Uterus (tissue), 3 donors: ENCODE measurements at regions not wholly inside any gene's neighbourhood (a gene's known extent, or its start where the extent isn't known, plus 50 kb on each side); places are given as distances from the start of the nearest gene placed in this dataset.

Source experiments
- DNase-seq, 2 donors: peaks; one replicate each; pipeline ENCODE4 v3.0.0-alpha.2; 2019 to 2020
- H3K27ac ChIP-seq, 2 donors: fragments of 200-600 bp; sonication (generic); 1 replicate in 1 of 2; 2 replicates in 1 of 2; pipeline ENCODE4 v1.5.1; 2016 to 2018
- H3K27me3 ChIP-seq, 2 donors: fragments of 200-600 bp; sonication (generic); one replicate each; pipeline ENCODE4 v1.5.1; 2018 to 2019; ENCODE audit warnings: control low read depth in 1 of 2
- H3K36me3 ChIP-seq, 2 donors: fragments of 200-600 bp; sonication (generic); one replicate each; pipeline ENCODE4 v1.5.1; 2019; ENCODE audit warnings: control low read depth in 1 of 2
- H3K4me1 ChIP-seq, 2 donors: fragments of 200-600 bp; sonication (generic); one replicate each; pipeline ENCODE4 v1.5.1; 2018 to 2019; ENCODE audit warnings: control low read depth in 1 of 2
- H3K4me3 ChIP-seq, 2 donors: fragments of 200-600 bp; sonication (generic); 1 replicate in 1 of 2; 2 replicates in 1 of 2; pipeline ENCODE4 v1.5.1; 2018 to 2019; ENCODE audit warnings: mild to moderate bottlenecking in 1 of 2
- H3K9me3 ChIP-seq, 2 donors: fragments of 200-600 bp; sonication (generic); one replicate each; pipeline ENCODE4 v1.5.1; 2019; ENCODE audit warnings: control low read depth in 1 of 2
- CTCF ChIP-seq, 4 experiments: fragments of 200-600 bp in 2 of 4; fragments of 450-650 bp in 2 of 4; sonication (generic) in 2 of 4; IDR thresholded peaks; one replicate each; pipeline ENCODE4 v1.5.1; 2016 to 2019; ENCODE audit warnings: antibody characterized with exemption in 4 of 4, mild to moderate bottlenecking in 2 of 4, moderate library complexity in 1 of 4
- POLR2A ChIP-seq, 2 donors: fragments of 450-650 bp; IDR thresholded peaks; one replicate each; pipeline ENCODE4 v1.6.1; 2016; ENCODE audit warnings: antibody characterized with exemption in 2 of 2, mild to moderate bottlenecking in 1 of 2, moderate library complexity in 1 of 2
- intact Hi-C: fragments of 100-400 bp; cut with DNase I; formaldehyde crosslinking; loops from one replicate; pipeline ENCODE4 v1.15.1; 2023; ENCODE audit warnings: low total_unique reads
- donor health status: DM: yes; HTN: yes; CAD: no.

GRCh38 chr4:181509073-181509472, 734.1 kb upstream of the TENM3 start:
- Histone ChIP-seq H3K9me3 (no peaks in the 10 kb centered on the region), H3K27me3 (no peaks in the 10 kb centered on the region), H3K4me3 (no peak overlapping the region), H3K36me3 (no peaks in the 10 kb centered on the region), H3K4me1 (no peaks in the 10 kb centered on the region), H3K27ac (no peak overlapping the region)
- intact Hi-C loops = no loop called here
- no peak for TF ChIP-seq POLR2A (IDR thresholded peaks at IDR 0.05)
- TF ChIP-seq CTCF (IDR thresholded peaks at IDR 0.05) = no peak
- DNase-seq = no peak

GRCh38 chr4:181517491-181517890, 725.7 kb upstream of the TENM3 start:
- Histone ChIP-seq H3K4me1 (no peaks in the 10 kb centered on the region), H3K36me3 (no peaks in the 10 kb centered on the region), H3K9me3 (no peaks in the 10 kb centered on the region), H3K27me3 (no peaks in the 10 kb centered on the region), H3K27ac (no peak overlapping the region), H3K4me3 (no peak overlapping the region)
- intact Hi-C loops = no loop called here
- no peak for DNase-seq
- no peak for TF ChIP-seq CTCF (IDR thresholded peaks at IDR 0.05)
- TF ChIP-seq POLR2A (IDR thresholded peaks at IDR 0.05) = no peak

- H3K4me3 ChIP-seq = no peak overlapping the region
- H3K36me3 ChIP-seq = no peaks in the 10 kb centered on the region
- TF ChIP-seq POLR2A (IDR thresholded peaks at IDR 0.05) (no peak), CTCF (IDR thresholded peaks at IDR 0.05) (no peak)
- intact Hi-C loops = no loop called here
- no peaks in the 10 kb centered on the region for H3K27me3 ChIP-seq
- no peaks in the 10 kb centered on the region for H3K4me1 ChIP-seq
- H3K27ac ChIP-seq = no peak overlapping the region
- H3K9me3 ChIP-seq = no peaks in the 10 kb centered on the region
- DNase-seq = no peak
Measured at GRCh38 chr4:181520790-181521189, 722.4 kb upstream of the TENM3 start.

GRCh38 chr4:181523973-181524372, 719.2 kb upstream of the TENM3 start:
- no peaks in the 10 kb centered on the region for H3K27me3 ChIP-seq
- TF ChIP-seq CTCF (IDR thresholded peaks at IDR 0.05) (no peak), POLR2A (IDR thresholded peaks at IDR 0.05) (no peak)
- H3K4me3 ChIP-seq = no peak overlapping the region
- intact Hi-C loops = no loop called here
- no peak overlapping the region for H3K27ac ChIP-seq
- no peaks in the 10 kb centered on the region for H3K9me3 ChIP-seq
- no peaks in the 10 kb centered on the region for H3K4me1 ChIP-seq
- no peaks in the 10 kb centered on the region for H3K36me3 ChIP-seq
- no peak for DNase-seq

GRCh38 chr4:181524499-181524898, 718.7 kb upstream of the TENM3 start:
- TF ChIP-seq CTCF (IDR thresholded peaks at IDR 0.05) = no peak
- TF ChIP-seq POLR2A (IDR thresholded peaks at IDR 0.05) = no peak
- no peak for DNase-seq
- no peaks in the 10 kb centered on the region for H3K27me3 ChIP-seq
- no peaks in the 10 kb centered on the region for H3K9me3 ChIP-seq
- no peak overlapping the region for H3K27ac ChIP-seq
- intact Hi-C loops = no loop called here
- no peak overlapping the region for H3K4me3 ChIP-seq
- H3K4me1 ChIP-seq = no peaks in the 10 kb centered on the region
- no peaks in the 10 kb centered on the region for H3K36me3 ChIP-seq
